WTC11 (cell line): ENCODE measurements at regions not wholly inside any gene's neighbourhood (a gene's known extent, or its start where the extent isn't known, plus 50 kb on each side); places are given as distances from the start of the nearest gene placed in this dataset.

ENCODE experiments used
- TF ChIP-seq, protein P1 (sequence below): sonication (generic); formaldehyde crosslinking; conservative IDR thresholded peaks from 2 replicates; pipeline ENCODE4 v1.8.1; 2023; ENCODE audit warnings: mild to moderate bottlenecking, low read depth, missing genetic modification reagents, moderate library complexity
- TF ChIP-seq, protein P2 (sequence below): sonication (generic); formaldehyde crosslinking; IDR thresholded peaks from 2 replicates; pipeline ENCODE4 v1.8.0; 2022; ENCODE audit warnings: mild to moderate bottlenecking, missing genetic modification reagents
- TF ChIP-seq, protein P3 (sequence below): sonication (generic); formaldehyde crosslinking; IDR thresholded peaks from 2 replicates; pipeline ENCODE4 v1.8.0; 2023; ENCODE audit warnings: missing genetic modification reagents, mild to moderate bottlenecking, borderline replicate concordance
- TF ChIP-seq, protein P4 (sequence below): fragments of 200-600 bp; IDR thresholded peaks from 2 replicates; pipeline ENCODE4 v1.8.0; 2022; ENCODE audit warnings: antibody characterized with exemption

DNA sequence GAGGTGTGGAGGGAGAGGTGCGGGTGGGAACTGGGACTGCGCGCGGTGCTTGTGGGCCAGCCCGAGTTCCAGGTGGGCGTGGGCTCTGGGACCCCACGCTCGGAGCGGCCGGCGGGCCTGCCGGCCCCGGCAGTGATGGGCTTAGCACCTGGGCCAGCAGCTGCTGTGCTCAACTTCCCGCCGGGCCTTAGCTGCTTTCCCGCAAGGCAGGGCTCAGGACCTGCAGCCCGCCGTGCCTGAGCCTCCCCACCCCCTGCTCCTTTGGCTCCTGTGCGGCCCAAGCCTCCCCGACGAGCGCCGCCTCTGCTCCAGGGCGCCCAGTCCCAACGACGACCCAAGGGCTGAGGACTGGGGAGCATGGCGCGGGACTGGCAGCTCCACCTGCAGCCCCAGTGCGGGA lies 232.7 kb downstream of the FGFR2 start:
- TF ChIP-seq, protein P1, sequence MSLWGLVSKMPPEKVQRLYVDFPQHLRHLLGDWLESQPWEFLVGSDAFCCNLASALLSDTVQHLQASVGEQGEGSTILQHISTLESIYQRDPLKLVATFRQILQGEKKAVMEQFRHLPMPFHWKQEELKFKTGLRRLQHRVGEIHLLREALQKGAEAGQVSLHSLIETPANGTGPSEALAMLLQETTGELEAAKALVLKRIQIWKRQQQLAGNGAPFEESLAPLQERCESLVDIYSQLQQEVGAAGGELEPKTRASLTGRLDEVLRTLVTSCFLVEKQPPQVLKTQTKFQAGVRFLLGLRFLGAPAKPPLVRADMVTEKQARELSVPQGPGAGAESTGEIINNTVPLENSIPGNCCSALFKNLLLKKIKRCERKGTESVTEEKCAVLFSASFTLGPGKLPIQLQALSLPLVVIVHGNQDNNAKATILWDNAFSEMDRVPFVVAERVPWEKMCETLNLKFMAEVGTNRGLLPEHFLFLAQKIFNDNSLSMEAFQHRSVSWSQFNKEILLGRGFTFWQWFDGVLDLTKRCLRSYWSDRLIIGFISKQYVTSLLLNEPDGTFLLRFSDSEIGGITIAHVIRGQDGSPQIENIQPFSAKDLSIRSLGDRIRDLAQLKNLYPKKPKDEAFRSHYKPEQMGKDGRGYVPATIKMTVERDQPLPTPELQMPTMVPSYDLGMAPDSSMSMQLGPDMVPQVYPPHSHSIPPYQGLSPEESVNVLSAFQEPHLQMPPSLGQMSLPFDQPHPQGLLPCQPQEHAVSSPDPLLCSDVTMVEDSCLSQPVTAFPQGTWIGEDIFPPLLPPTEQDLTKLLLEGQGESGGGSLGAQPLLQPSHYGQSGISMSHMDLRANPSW (CRISPR knock-in tag), result no peak
- TF ChIP-seq, protein P2, sequence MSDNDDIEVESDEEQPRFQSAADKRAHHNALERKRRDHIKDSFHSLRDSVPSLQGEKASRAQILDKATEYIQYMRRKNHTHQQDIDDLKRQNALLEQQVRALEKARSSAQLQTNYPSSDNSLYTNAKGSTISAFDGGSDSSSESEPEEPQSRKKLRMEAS (CRISPR knock-in tag), result no peak
- TF ChIP-seq, protein P3, sequence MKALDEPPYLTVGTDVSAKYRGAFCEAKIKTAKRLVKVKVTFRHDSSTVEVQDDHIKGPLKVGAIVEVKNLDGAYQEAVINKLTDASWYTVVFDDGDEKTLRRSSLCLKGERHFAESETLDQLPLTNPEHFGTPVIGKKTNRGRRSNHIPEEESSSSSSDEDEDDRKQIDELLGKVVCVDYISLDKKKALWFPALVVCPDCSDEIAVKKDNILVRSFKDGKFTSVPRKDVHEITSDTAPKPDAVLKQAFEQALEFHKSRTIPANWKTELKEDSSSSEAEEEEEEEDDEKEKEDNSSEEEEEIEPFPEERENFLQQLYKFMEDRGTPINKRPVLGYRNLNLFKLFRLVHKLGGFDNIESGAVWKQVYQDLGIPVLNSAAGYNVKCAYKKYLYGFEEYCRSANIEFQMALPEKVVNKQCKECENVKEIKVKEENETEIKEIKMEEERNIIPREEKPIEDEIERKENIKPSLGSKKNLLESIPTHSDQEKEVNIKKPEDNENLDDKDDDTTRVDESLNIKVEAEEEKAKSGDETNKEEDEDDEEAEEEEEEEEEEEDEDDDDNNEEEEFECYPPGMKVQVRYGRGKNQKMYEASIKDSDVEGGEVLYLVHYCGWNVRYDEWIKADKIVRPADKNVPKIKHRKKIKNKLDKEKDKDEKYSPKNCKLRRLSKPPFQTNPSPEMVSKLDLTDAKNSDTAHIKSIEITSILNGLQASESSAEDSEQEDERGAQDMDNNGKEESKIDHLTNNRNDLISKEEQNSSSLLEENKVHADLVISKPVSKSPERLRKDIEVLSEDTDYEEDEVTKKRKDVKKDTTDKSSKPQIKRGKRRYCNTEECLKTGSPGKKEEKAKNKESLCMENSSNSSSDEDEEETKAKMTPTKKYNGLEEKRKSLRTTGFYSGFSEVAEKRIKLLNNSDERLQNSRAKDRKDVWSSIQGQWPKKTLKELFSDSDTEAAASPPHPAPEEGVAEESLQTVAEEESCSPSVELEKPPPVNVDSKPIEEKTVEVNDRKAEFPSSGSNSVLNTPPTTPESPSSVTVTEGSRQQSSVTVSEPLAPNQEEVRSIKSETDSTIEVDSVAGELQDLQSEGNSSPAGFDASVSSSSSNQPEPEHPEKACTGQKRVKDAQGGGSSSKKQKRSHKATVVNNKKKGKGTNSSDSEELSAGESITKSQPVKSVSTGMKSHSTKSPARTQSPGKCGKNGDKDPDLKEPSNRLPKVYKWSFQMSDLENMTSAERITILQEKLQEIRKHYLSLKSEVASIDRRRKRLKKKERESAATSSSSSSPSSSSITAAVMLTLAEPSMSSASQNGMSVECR (CRISPR knock-in tag), result no peak
- TF ChIP-seq, protein P4, sequence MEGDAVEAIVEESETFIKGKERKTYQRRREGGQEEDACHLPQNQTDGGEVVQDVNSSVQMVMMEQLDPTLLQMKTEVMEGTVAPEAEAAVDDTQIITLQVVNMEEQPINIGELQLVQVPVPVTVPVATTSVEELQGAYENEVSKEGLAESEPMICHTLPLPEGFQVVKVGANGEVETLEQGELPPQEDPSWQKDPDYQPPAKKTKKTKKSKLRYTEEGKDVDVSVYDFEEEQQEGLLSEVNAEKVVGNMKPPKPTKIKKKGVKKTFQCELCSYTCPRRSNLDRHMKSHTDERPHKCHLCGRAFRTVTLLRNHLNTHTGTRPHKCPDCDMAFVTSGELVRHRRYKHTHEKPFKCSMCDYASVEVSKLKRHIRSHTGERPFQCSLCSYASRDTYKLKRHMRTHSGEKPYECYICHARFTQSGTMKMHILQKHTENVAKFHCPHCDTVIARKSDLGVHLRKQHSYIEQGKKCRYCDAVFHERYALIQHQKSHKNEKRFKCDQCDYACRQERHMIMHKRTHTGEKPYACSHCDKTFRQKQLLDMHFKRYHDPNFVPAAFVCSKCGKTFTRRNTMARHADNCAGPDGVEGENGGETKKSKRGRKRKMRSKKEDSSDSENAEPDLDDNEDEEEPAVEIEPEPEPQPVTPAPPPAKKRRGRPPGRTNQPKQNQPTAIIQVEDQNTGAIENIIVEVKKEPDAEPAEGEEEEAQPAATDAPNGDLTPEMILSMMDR, result no peak
